NCI-H510A (cell line): ENCODE measurements at regions not wholly inside any gene's neighbourhood (a gene's known extent, or its start where the extent isn't known, plus 50 kb on each side); places are given as distances from the start of the nearest gene placed in this dataset.
"Not testable (repeated sequence)": the region's sequence is repeated elsewhere in the genome, so short reads cannot be mapped to it uniquely, and the experiment has no call there.

Experiments used
- DNase-seq: peaks from one replicate; lab custom pipeline; 2025; lab: John Stamatoyannopoulos, UW

DNA sequence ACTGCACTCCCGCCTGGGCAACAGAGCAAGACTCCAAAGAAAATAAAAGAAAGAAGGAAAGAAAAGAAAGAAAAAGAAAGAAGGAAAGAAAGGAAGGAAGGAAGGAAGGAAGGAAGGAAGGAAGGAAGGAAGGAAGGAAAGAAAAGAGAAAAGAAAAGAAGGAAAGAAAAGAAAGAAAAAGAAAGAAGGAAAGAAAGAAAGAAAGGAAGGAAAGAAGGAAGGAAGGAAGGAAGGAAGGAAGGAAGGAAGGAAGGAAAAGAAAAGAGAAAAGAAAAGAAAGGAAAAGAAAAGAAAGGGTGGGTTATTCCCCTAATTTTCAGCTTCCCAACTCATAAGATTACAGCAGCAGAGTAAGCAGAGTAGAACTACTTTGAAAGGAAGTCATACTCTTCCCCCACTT lies 64.4 kb downstream of the TMEM200C start:
- DNase-seq: not testable (repeated sequence)

DNA sequence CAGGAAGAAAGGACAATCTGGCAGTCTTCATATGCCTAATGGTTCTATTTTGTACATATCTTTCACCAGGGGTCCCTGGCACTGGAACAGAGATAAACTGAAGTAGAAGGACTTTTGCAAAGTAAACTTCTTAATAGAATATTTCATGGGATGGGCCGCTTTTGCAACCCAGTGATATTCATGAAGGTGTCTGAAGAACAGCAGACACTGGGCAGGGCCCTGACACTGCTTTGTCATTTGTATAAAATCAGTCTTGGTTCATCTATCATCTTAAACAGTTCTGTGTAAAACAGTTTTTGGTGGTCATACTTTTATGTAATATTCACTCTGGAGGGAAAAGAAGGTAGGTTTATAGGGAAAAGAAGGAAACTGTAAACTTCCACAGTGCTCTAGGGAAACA lies 66.4 kb downstream of the TMEM200C start:
- DNase-seq: no peak

DNA sequence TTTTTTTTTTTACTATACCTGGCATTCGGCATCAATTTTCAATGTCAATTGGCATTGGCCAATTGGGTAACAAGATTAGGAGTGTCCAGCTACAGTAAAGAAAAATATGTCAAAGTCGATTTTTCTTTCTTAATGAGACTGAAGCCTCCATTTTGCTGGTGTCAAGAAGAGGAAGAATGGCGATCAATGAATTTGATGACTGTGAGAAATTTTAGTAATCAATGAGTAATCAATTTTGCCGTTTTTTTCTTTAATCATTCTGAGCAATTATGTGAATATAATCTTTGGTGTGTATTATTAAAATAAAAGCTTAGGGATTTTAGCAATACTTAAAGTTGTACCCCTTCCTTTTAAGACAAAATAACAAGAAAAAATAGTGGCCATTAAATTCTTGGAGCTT lies 69.7 kb downstream of the TMEM200C start:
- no peak for DNase-seq

DNA sequence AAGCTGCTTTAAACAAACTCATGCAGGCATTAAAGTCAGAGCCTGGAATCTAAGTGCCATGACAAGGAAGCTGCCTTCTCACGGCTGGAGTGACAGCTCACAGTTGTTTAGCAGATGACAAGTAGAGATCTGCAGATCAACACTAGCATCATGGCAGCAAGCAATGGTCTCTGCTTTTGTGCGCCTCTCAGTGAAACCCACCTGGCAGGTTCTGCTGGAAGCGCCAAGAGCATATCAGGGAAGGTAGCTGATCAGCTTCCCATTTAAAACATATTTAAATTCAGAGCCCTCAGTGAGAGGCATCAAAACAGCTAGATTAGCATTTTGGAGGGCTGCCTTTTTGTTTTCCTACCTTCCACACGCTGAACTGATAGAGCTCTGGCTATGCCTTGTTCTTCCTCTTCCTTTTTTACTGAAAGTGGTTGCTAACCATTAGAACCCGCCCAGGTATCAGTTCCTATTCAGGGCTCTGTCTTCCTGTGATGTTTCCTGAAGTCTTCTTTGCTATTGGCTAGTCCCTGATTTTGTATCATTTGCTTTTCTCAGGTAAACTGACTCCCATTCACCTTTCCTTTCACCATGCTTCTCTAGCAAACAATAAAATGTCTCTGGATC lies 70.8 kb downstream of the TMEM200C start:
- DNase-seq: peak; percentile 48

DNA sequence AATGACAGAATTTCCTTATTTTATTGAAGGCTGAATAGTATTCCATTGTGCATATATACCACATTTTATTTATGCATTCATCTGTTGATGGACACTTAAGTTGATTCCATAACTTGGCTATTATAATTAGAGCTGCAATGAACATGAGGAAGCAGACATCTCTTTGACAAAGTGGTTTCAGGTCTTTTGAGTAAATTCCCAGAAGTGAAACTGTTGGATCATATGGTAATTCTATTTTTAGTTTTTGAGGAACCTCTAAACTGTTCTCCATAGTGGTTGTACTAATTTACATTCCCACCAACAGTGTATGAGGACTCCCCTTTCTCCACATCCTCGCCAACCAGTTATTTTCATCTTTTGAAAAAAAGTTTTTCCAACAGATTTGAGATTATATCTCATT lies 77.5 kb downstream of the TMEM200C start:
- DNase-seq: no peak

DNA sequence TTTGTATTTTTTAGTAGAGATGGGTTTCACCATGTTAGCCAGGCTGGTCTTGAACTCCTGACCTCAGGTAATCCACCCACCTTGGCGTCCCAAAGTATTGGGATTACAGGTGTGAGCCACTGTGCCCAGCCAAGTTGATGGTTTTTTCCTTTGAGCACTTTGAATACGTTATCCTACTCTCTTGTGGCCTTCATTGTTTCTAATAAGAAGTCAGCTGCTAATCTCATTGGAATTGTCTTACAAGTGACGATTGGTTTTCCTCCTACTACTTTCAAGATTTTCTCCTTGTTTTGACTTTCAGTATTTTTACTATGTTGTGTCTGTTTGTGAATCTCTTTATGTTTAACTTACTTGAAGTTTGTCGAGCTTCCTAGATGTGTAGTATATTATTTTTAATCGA lies 88.5 kb downstream of the TMEM200C start:
- no peak for DNase-seq

DNA sequence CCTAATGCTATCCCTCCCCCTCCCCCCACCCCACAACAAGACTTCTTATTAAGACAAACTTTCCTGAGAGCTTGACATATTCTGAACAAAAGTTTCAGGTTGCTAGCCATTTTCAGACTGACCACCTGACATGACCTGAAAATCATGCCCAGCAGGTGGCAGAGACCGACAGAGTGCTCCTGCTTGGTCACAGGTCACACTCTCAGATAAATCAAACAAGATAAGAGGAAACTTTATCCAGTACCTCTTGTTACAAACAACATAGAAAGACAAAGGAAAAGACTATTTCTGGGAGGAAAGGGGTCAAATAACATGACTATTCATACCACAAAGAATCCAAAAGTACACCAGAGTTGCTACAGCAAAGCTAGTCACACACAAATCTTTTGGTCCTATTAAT lies 107.4 kb downstream of the TMEM200C start:
- peak; percentile 2 for DNase-seq

DNA sequence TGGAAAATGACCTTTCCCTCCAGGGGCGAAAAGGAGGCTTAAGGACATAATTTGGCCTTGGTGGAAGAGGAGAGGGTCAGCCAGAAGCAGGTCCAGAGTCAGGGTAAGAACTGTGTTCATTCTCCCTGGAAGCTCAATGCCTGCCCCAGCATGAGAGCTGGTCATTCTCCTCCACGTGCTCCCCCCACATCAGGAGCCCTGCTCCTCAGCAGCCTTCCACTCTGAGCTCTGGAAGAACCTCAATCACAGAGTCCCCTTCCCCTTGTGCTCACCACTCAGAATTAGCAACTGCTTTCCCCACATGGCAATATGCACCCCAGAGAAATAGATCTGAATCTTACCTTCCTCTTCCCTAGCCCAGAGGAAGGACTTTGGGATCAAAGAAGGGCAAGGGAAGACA lies 115.4 kb downstream of the TMEM200C start:
- no peak for DNase-seq

DNA sequence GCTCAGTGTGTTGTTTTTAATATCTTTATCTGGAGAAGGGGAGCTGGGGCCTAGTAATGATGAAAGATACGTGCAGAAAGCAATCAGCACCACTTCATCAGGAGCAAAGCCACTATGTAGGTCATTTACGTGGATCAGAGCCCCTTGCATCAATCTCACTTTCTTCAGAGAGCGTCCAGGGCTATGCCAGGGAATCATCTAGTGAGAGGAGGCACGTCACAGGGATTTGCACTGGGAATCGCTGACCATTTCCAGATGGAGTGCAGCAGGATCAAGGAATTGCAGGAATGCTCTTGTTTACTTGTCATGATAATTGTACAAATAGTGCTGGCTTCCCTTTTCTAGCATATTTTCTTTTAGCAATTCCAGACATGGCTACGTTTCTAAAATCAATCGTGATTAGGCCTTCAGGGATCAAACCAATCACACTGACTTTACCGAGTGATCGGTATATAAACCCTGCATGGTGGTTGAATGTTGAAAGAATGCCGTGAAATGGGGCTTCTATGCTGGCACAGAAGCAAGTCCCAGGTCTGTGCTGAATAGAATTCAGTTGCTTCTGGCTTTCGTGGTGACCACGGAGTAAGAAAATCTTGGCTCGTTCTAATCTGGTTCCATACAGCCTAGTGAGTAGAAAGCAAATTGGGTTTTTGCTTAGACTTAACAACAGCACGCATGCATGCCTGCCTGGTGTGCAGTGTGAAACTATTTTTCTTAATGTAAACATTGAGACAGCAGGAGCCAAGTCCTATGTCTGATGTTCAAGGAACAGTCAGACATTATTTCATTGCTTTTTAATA lies 122.8 kb downstream of the TMEM200C start:
- DNase-seq: no peak

DNA sequence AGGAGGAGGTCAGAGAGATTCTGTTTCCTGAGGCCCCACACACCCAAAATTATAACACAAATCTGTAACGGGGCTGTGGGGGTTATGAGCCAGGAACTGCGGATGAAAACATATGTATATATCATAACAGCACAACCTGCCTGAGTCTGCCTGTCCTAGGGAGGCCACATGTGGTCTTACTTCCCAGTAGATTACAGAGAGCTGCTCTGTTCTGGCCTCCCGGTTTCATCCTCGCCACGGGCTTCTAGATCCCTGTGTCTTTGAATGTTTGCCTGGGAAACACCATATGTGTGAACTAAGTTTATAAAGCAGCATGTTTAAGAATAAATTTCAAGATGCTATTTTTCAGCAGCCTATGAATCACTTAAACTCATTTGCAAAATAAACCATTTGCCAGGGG lies 124.0 kb downstream of the TMEM200C start:
- DNase-seq: no peak

DNA sequence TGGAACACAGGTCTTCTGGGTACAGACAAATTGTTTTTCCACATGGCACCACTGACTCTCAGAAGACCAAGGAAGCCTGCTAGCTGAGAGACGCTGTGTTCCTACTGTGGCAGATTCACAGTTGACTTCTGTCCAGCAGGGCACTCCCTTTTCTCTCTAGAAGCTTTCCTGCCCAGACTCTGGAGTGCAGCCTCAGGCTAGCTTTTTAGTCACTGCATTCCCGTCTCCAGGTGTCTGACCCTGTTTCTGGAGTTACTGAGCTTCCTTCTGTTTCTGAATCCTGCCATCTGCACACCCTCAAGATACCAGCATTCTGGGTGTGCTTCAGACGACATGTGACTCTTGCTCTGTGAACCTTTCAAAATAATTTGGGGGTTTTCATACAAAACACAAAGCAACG lies 125.1 kb downstream of the TMEM200C start:
- DNase-seq: no peak

DNA sequence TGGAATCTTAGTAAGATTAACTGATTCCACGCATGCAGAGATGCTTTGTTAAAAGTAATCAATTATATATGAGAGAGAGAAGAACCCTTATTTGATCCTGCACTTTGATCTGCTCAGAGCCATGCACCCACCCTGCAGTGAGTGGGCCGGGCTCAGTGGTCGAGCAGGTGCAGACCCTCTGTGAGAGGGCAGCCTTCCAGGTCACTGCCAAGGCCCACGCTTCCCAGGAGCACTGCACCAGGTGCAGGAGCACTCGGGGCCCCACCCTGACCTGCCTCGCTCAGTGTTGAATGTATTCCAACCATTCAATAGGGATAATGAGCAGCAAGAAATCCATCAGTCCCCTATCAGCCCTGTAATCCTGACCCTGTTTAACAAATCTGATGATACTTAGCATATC lies 126.9 kb downstream of the TMEM200C start:
- no peak for DNase-seq

DNA sequence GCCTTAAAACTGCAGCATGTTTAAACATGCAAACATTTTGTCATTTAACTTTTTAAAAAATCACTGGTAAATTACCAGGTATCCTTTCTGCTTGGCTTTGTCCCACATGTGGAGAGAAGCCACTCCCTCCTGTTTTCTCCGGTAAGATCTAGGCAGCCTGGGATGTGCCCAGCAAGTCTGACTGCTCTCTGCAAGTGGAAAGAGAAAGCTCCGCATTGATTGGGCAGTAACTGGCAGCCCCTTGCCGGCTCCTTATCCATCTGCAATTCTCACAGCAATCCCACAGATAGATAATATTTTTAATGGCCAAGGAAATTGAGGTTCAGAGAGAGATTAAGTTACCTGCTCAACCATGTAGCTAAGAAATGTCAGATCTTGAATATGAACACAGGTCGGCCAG lies 136.1 kb downstream of the TMEM200C start:
- peak; percentile 46 for DNase-seq

DNA sequence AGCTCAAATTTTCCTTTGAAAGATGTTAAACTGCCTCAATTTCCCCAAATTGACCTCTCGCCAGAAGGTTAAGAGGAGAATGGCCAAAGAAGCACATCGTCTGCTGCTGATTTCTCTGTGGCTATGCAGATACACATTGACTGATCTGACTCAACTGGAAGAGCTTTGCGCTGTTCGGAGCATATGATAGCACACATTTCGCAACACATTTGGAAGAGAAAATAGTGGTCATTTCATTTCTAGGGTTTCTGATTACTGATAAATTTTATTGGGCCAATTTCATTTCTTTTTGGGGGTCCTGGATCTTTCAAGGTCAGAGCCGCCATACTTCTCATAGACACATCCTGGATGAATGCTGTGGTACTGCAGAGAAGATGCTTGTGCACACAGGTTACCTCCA lies 138.5 kb downstream of the TMEM200C start:
- DNase-seq: no peak

DNA sequence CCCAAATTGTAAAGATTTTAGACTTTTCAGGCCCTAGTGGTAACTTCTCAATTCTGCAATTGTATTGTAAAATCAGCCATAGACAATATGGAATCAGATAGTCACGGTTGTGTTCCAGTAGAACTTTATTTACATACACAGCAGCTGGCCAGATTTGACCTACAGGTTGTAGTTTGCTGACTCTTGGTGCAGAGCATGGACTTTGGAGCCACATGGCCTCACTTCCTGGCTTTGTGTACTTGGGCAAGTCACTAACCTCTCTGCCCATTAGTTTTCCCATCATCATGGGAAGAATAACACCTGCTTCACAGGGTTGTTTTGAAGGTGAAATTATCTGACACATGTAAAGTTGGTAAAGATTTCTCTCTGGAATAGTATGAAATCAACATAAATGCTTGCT lies 147.6 kb downstream of the TMEM200C start:
- no peak for DNase-seq

DNA sequence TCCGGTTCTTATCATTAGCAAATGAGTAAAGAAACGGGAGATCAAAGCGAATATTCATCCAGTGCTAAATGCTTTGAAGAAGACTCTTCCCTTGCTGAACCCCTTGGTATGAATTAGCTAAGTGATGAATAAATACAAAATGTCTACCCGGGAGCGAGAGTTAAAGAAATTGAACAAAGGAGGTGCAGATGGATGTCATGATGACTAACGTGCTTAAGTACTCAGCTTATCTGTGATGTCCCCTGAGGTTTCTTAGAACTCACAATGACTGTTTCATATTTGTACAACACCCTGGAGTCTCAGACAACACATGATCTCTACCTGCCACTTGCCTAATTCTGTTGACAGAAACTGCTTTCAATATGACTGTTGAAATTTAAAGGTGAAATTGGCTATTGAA lies 148.5 kb downstream of the TMEM200C start:
- no peak for DNase-seq

DNA sequence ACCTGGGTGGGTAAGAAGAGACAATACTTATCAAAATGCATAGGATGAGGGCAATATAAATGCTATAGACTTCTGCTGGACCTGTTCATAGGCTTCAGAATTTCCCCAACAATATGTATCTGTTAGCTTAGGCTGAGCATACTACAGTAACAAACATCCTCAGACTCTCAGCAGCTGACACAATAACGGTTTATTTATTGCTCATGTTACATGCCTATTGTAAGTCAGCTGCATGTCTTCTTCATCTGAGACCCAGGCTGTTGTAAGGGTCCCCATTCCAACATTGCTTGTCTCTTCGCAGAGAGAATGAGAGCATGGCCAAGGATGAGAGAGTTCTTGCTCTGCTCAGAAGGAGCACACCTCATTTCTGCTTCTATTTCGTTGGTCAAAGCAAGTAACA lies 150.7 kb downstream of the TMEM200C start:
- DNase-seq: no peak

DNA sequence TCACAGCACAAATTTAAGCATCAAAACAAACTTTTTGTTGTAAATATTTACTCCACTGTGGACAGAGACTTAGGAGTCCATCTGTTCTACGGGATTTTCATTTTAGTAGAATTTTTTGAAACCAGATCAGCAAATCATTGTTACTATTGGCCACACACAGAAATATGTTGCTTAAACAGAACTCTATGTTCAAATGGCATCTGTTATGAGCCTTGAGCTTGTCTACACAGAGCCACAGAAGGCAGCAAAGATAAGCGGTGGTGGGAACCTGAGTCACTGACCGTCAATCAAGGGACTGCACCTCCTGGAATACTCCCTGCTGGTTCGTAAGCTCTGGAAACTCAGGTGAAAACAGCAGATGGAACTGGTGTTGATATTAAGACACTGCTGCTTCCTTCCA lies 156.8 kb downstream of the TMEM200C start:
- no peak for DNase-seq

DNA sequence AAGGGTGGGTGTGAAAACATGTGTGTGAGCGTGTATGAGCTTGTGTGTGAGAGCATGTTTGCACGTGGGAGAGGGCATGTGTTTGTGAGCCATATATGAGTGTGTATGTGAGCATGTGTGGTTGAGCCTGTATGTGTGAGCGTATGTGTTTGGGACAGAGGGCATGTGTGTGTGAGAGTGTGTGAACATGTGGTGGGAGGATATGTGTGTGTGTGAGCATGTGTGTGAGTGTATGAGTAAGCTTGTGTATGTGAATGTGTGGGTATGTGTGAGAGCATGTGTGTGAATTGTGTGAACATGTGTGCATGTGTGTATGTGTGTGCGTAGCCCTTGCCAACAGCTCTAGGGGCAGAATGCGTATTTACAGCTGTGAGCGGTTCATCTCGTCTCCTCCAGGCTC lies 163.0 kb downstream of the TMEM200C start:
- no peak for DNase-seq

DNA sequence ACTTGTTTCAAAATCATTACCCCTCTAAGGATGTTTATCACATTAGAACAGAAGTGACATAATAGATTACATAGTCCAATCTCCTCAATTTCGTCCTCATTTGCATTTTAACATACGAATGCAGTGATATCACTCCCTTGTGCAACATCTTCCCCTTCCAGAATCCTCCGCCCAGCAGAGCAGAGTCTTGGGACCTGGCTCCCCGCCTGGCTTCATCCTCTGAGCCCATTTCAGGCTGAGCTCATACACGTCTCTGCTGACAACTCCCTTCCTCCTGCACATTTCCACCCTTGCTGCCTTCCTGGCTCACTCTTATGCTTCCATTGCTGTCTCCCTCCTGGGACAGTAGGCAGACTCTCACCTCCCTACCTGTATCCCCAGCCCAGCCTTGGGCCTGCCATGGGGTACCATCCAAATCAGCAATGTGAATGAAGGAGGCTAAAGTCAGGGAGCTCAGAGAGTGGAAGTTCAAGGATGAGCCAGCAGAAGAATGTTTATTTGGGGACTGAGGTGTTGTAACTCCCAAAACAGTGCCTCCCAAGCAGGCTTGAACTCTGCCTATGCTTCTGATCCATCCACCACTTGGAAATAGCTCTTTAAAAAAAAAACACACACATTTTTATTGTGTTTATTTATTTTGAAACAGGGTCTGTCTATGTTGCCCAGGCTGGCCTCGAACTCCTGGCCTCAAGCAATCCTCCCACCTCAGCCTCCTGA lies 165.2 kb downstream of the TMEM200C start:
- no peak for DNase-seq

DNA sequence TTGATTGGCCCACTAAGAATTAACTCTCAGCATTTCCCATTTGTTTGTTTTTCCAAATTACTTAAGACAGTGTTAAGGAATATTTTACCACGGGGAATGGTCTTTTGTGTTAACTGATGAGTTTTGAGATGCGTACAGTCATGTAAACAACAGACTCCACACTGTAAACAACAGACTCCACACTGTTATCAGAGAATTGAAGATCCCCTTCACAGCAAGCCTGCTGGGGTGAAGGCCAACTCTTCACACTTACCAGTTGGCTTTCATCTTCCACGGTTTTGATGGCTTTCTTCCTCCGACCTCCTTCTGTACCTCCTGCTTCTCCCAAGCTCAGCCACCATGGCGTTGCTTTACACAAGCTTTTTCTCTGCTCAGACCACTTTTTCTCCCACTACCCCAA lies 166.8 kb downstream of the TMEM200C start:
- no peak for DNase-seq

DNA sequence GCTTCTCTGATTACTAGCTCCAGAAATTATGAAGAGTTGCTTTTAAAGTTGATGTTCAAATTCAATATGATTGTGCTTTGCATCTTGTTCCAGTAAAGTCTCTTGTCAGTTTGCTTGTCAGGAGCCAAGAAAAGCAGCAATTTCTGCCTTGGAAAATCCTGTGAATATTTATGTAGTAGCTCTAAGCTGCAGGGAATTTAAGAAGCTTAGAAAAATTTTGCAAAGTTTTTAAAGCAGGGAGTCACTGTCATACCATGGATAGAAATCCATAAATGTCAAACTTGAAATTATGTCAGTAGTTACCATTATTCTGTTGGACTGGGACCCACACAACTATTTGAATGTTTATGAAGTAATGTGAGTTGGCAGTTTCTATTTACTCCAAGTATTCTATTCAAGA lies 169.3 kb downstream of the TMEM200C start:
- no peak for DNase-seq

DNA sequence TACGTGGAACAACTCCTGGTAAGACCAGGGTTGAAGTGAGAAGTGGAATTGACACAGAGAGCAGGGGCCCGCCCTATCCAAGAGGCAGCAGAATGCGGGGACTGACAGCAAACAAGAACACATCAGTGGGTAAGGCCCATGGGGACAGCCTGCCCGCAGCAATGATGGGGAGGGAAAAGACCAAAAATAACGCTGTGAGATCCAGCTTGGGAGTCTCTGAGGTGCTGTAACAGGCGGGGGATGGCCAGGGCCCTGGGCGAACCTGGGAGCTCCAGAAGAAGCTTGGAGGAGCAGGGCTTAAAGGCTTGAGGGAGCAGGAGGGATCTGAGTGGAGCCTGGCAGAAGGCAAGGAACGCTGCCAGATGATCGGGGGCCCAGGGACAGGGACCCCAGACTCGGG lies 173.4 kb downstream of the TMEM200C start:
- no peak for DNase-seq
